ENCODE measurements at regions not wholly inside any gene's neighbourhood (a gene's known extent, or its start where the extent isn't known, plus 50 kb on each side); places are given as distances from the start of the nearest gene placed in this dataset.

DNA sequence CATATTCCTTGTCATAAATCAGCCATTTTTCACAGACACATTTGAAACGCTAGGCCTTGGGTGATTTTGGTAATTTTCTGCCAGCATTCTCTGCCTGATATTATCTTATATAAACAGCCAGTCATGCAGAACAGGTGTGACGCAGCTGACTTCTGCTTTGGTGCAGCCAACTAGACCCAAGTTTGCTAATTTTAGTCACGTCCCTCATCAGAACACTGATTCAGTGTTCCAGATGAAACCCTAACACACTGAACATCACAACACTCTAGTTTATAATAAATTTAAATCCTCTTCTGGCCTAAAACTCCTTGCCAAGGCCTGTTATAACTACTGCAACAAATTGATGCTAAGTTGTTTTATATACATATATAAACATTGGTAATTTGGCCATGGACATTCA, 386.1 kb downstream of the SEC23A start:
- in situ Hi-C loops (cut with HindIII; ENCODE audit: low pct_unique_long_range_greater_than_20kb, low sequenced_read_pairs) (no loop called here), intact Hi-C loops (cut with micrococcal nuclease; ENCODE audit: unreplicated experiment) (no loop called here)
- no peaks in the 10 kb centered on the region for H3K36me3 ChIP-seq (ENCODE audit: control insufficient read depth, insufficient read depth, low read length)
- TF ChIP-seq POLR2AphosphoS5 (IDR thresholded peaks at IDR 0.05; ENCODE audit: low read depth, low read length) (no peak), SIN3A (IDR thresholded peaks at IDR 0.05; ENCODE audit: borderline replicate concordance, insufficient read depth, low read depth, low read length) (no peak), TCF7L2 (IDR thresholded peaks at IDR 0.05; ENCODE audit: low read depth, low read length) (no peak)
- TF ChIP-seq, protein P1, sequence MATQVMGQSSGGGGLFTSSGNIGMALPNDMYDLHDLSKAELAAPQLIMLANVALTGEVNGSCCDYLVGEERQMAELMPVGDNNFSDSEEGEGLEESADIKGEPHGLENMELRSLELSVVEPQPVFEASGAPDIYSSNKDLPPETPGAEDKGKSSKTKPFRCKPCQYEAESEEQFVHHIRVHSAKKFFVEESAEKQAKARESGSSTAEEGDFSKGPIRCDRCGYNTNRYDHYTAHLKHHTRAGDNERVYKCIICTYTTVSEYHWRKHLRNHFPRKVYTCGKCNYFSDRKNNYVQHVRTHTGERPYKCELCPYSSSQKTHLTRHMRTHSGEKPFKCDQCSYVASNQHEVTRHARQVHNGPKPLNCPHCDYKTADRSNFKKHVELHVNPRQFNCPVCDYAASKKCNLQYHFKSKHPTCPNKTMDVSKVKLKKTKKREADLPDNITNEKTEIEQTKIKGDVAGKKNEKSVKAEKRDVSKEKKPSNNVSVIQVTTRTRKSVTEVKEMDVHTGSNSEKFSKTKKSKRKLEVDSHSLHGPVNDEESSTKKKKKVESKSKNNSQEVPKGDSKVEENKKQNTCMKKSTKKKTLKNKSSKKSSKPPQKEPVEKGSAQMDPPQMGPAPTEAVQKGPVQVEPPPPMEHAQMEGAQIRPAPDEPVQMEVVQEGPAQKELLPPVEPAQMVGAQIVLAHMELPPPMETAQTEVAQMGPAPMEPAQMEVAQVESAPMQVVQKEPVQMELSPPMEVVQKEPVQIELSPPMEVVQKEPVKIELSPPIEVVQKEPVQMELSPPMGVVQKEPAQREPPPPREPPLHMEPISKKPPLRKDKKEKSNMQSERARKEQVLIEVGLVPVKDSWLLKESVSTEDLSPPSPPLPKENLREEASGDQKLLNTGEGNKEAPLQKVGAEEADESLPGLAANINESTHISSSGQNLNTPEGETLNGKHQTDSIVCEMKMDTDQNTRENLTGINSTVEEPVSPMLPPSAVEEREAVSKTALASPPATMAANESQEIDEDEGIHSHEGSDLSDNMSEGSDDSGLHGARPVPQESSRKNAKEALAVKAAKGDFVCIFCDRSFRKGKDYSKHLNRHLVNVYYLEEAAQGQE (IDR thresholded peaks at IDR 0.05; ENCODE audit: insufficient read depth in 1 of 2, low read depth in 2 of 2, low read length in 1 of 2) = no peak
- TF ChIP-seq, protein P2, sequence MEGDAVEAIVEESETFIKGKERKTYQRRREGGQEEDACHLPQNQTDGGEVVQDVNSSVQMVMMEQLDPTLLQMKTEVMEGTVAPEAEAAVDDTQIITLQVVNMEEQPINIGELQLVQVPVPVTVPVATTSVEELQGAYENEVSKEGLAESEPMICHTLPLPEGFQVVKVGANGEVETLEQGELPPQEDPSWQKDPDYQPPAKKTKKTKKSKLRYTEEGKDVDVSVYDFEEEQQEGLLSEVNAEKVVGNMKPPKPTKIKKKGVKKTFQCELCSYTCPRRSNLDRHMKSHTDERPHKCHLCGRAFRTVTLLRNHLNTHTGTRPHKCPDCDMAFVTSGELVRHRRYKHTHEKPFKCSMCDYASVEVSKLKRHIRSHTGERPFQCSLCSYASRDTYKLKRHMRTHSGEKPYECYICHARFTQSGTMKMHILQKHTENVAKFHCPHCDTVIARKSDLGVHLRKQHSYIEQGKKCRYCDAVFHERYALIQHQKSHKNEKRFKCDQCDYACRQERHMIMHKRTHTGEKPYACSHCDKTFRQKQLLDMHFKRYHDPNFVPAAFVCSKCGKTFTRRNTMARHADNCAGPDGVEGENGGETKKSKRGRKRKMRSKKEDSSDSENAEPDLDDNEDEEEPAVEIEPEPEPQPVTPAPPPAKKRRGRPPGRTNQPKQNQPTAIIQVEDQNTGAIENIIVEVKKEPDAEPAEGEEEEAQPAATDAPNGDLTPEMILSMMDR (IDR thresholded peaks at IDR 0.05) = no peak
- DNase-seq (ENCODE audit: low read depth, low spot score) (no peak), ATAC-seq (no peak)
- ChIA-PET POLR2A (no interaction called here), CTCF (no interaction called here)
- no peaks in the 10 kb centered on the region for H3K9me3 ChIP-seq (ENCODE audit: control insufficient read depth, insufficient read depth, low read depth, low read length)
- H3K27ac ChIP-seq (ENCODE audit: low read length) = no peak overlapping the region
- H3K4me3 ChIP-seq (ENCODE audit: low read depth in 2 of 2, low read length in 2 of 2) = no peak overlapping the region
- BruUV-seq (replicated peaks) = no TSS peak
- H3K27me3 ChIP-seq (ENCODE audit: control insufficient read depth, insufficient read depth, low read length) = no peaks in the 10 kb centered on the region
- H3K4me1 ChIP-seq (ENCODE audit: control insufficient read depth, insufficient read depth, low read length) = no peaks in the 10 kb centered on the region

DNA sequence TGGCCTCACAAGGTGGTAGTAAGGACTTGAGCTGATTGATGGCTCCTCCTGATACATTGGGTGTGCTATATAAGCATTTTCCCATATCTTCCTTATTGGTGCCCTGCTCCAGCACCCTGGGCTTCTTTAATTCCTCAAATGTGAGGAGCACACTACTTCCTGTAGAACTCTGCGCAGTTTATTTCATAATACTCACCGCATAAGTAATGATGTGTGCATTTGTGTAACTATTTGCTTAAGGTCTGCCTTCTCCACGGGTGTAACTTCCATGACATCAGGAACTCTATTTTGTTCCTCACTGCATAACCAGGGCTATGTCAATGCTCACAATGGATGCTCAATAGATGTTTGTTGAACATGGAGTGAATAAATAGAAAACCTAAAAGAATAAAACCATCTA, 392.2 kb downstream of the SEC23A start:
- Histone ChIP-seq H3K27ac (ENCODE audit: low read length) (no peak overlapping the region), H3K4me1 (ENCODE audit: control insufficient read depth, insufficient read depth, low read length) (no peaks in the 10 kb centered on the region), H3K27me3 (ENCODE audit: control insufficient read depth, insufficient read depth, low read length) (no peaks in the 10 kb centered on the region), H3K36me3 (ENCODE audit: control insufficient read depth, insufficient read depth, low read length) (no peaks in the 10 kb centered on the region), H3K4me3 (ENCODE audit: low read depth in 2 of 2, low read length in 2 of 2) (no peak overlapping the region), H3K9me3 (ENCODE audit: control insufficient read depth, insufficient read depth, low read depth, low read length) (no peaks in the 10 kb centered on the region)
- ChIA-PET CTCF (no interaction called here), POLR2A (no interaction called here)
- BruUV-seq (replicated peaks) = no TSS peak
- in situ Hi-C loops (cut with HindIII; ENCODE audit: low pct_unique_long_range_greater_than_20kb, low sequenced_read_pairs) (no loop called here), intact Hi-C loops (cut with micrococcal nuclease; ENCODE audit: unreplicated experiment) (no loop called here)
- TF ChIP-seq, protein P2 (IDR thresholded peaks at IDR 0.05) = no peak
- TF ChIP-seq POLR2AphosphoS5 (IDR thresholded peaks at IDR 0.05; ENCODE audit: low read depth, low read length) = no peak
- no peak for TF ChIP-seq TCF7L2 (IDR thresholded peaks at IDR 0.05; ENCODE audit: low read depth, low read length)
- no peak for DNase-seq (ENCODE audit: low read depth, low spot score)
- no peak for ATAC-seq

DNA sequence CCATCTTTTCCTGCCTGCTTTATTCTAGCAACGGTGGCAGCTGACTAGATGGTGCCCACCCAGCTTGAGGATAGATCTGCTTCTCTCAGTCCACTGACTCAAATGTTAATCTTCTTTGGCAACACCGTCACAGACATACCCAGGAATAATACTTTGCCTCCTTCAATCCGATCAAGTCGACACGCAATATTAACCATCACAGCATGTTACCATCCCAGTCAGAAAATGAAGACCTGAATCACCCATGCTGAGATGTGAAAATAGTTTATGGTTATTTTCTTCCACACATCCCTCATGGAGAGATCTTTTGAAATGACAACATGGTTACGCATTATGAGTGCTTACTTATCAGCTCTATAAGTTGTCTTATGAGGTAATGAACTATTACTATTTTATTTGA, 392.8 kb downstream of the SEC23A start:
- H3K9me3 ChIP-seq (ENCODE audit: control insufficient read depth, insufficient read depth, low read depth, low read length) = no peaks in the 10 kb centered on the region
- POLR2A ChIA-PET = no interaction called here
- no peak for DNase-seq (ENCODE audit: low read depth, low spot score)
- TF ChIP-seq, protein P2 (IDR thresholded peaks at IDR 0.05) = no peak
- no peak for TF ChIP-seq SIN3A (IDR thresholded peaks at IDR 0.05; ENCODE audit: borderline replicate concordance, insufficient read depth, low read depth, low read length)
- TF ChIP-seq POLR2AphosphoS5 (IDR thresholded peaks at IDR 0.05; ENCODE audit: low read depth, low read length) = no peak
- H3K4me1 ChIP-seq (ENCODE audit: control insufficient read depth, insufficient read depth, low read length) = no peaks in the 10 kb centered on the region
- no peak overlapping the region for H3K27ac ChIP-seq (ENCODE audit: low read length)
- H3K4me3 ChIP-seq (ENCODE audit: low read depth in 2 of 2, low read length in 2 of 2) = no peak overlapping the region
- in situ Hi-C loops (cut with HindIII; ENCODE audit: low pct_unique_long_range_greater_than_20kb, low sequenced_read_pairs) (no loop called here), intact Hi-C loops (cut with micrococcal nuclease; ENCODE audit: unreplicated experiment) (no loop called here)
- BruUV-seq (replicated peaks) = no TSS peak
- H3K27me3 ChIP-seq (ENCODE audit: control insufficient read depth, insufficient read depth, low read length) = no peaks in the 10 kb centered on the region
- H3K36me3 ChIP-seq (ENCODE audit: control insufficient read depth, insufficient read depth, low read length) = no peaks in the 10 kb centered on the region
- ATAC-seq = no peak
- CTCF ChIA-PET = no interaction called here

Measured in Panc1 (cell line).